BLaER1 treated with 17β-estradiol and CSF1 and Interleukin-3, amounts not matched to agents 10 nM and 100 nM (cell line): ENCODE measurements at regions not wholly inside any gene's neighbourhood (a gene's known extent, or its start where the extent isn't known, plus 50 kb on each side); places are given as distances from the start of the nearest gene placed in this dataset.

Experiments used
- H3K27ac ChIP-seq, 11 experiments: shearing (Covaris generic); formaldehyde crosslinking; 2 replicates each; pipeline ENCODE4 v1.8.1; 2022
- H3K27me3 ChIP-seq, 11 experiments: shearing (Covaris generic); formaldehyde crosslinking; 2 replicates each; pipeline ENCODE4 v1.8.1; 2022
- H3K36me3 ChIP-seq, 11 experiments: shearing (Covaris generic); formaldehyde crosslinking; 2 replicates each; pipeline ENCODE4 v1.8.1; 2022
- H3K4me1 ChIP-seq, 10 experiments: shearing (Covaris generic); formaldehyde crosslinking; 2 replicates each; pipeline ENCODE4 v1.8.1; 2022
- H3K4me2 ChIP-seq, 11 experiments: shearing (Covaris generic); formaldehyde crosslinking; 2 replicates each; pipeline ENCODE4 v1.8.1; 2022
- H3K4me3 ChIP-seq, 10 experiments: shearing (Covaris generic); formaldehyde crosslinking; 2 replicates each; pipeline ENCODE4 v1.8.1; 2022
- H3K9ac ChIP-seq, 11 experiments: shearing (Covaris generic); formaldehyde crosslinking; 2 replicates each; pipeline ENCODE4 v1.8.1; 2022
- H3K9me3 ChIP-seq, 11 experiments: shearing (Covaris generic); formaldehyde crosslinking; replicated peaks in 1 of 11; 2 replicates each; pipeline ENCODE4 v1.8.1; 2022
- H4K20me1 ChIP-seq, 11 experiments: shearing (Covaris generic); formaldehyde crosslinking; 2 replicates each; pipeline ENCODE4 v1.8.1; 2022
- Cebpa-rat ChIP-seq, 11 experiments: shearing (Covaris generic); IDR thresholded peaks; 2 replicates each; pipeline ENCODE4 v1.8.1; 2022

- H3K4me2 ChIP-seq = no peak overlapping the region
- H4K20me1 ChIP-seq = no peaks in the 10 kb centered on the region
- peaks cover 0 to 11% (median 0%) of the 10 kb centered on the region in 11 experiments; a peak in 2 of 22 replicates for H3K9me3 ChIP-seq
- no peaks in the 10 kb centered on the region; a peak in 1 of 20 replicates for H3K4me1 ChIP-seq
- no peaks in the 10 kb centered on the region for H3K27me3 ChIP-seq
- H3K27ac ChIP-seq = no peak overlapping the region
- no peak for TF ChIP-seq Cebpa-rat (IDR thresholded peaks at IDR 0.05)
- no peaks in the 10 kb centered on the region for H3K36me3 ChIP-seq
- H3K4me3 ChIP-seq = no peak overlapping the region
- no peak overlapping the region for H3K9ac ChIP-seq
Observed at GRCh38 chr16:86977076-86977676, 340.0 kb downstream of the C16orf95 start.

- no peak overlapping the region for H3K4me2 ChIP-seq
- H3K9ac ChIP-seq = no peak overlapping the region
- H4K20me1 ChIP-seq = no peaks in the 10 kb centered on the region
- H3K4me1 ChIP-seq = no peaks in the 10 kb centered on the region; a peak in 1 of 20 replicates
- no peak for TF ChIP-seq Cebpa-rat (IDR thresholded peaks at IDR 0.05)
- H3K36me3 ChIP-seq = no peaks in the 10 kb centered on the region
- H3K9me3 ChIP-seq = peaks cover 0 to 10% (median 0%) of the 10 kb centered on the region in 11 experiments; a peak in 2 of 22 replicates
- no peak overlapping the region for H3K27ac ChIP-seq
- no peak overlapping the region for H3K4me3 ChIP-seq
- no peaks in the 10 kb centered on the region for H3K27me3 ChIP-seq
Observed at GRCh38 chr16:86978445-86979030, 338.7 kb downstream of the C16orf95 start.

GRCh38 chr16:86979061-86979460 is 338.1 kb downstream of the C16orf95 start:
- Histone ChIP-seq H3K27me3 (no peaks in the 10 kb centered on the region), H4K20me1 (no peaks in the 10 kb centered on the region), H3K36me3 (no peaks in the 10 kb centered on the region), H3K9ac (no peak overlapping the region), H3K27ac (no peak overlapping the region), H3K4me2 (no peak overlapping the region), H3K4me3 (no peak overlapping the region), H3K9me3 (peaks cover 0 to 4% (median 0%) of the 10 kb centered on the region in 11 experiments; a peak in 2 of 22 replicates), H3K4me1 (no peaks in the 10 kb centered on the region; a peak in 1 of 20 replicates)
- no peak for TF ChIP-seq Cebpa-rat (IDR thresholded peaks at IDR 0.05)

GRCh38 chr16:86979984-86980553 is 337.1 kb downstream of the C16orf95 start:
- TF ChIP-seq Cebpa-rat (IDR thresholded peaks at IDR 0.05) = no peak
- H3K4me1 ChIP-seq = no peaks in the 10 kb centered on the region; a peak in 1 of 20 replicates
- H3K27me3 ChIP-seq = no peaks in the 10 kb centered on the region
- H3K4me3 ChIP-seq = no peak overlapping the region
- H3K36me3 ChIP-seq = no peaks in the 10 kb centered on the region
- H3K27ac ChIP-seq = no peak overlapping the region
- H3K9me3 ChIP-seq = no peaks in the 10 kb centered on the region
- no peak overlapping the region for H3K9ac ChIP-seq
- H4K20me1 ChIP-seq = 0 out of 22 replicates have a peak, but pooled peaks cover 0 to 1% (median 0%) of the 10 kb centered on the region in 11 experiments
- no peak overlapping the region for H3K4me2 ChIP-seq

- Histone ChIP-seq H4K20me1 (0 out of 22 replicates have a peak, but pooled peaks cover 0 to 5% (median 0%) of the 10 kb centered on the region in 11 experiments), H3K4me3 (no peak overlapping the region), H3K9ac (no peak overlapping the region), H3K36me3 (no peaks in the 10 kb centered on the region), H3K9me3 (no peaks in the 10 kb centered on the region), H3K27me3 (no peaks in the 10 kb centered on the region), H3K4me2 (no peak overlapping the region), H3K4me1 (no peaks in the 10 kb centered on the region), H3K27ac (no peak overlapping the region)
- no peak for TF ChIP-seq Cebpa-rat (IDR thresholded peaks at IDR 0.05)
Observed at GRCh38 chr16:86980644-86981043, 336.5 kb downstream of the C16orf95 start.

- Histone ChIP-seq H3K27me3 (no peaks in the 10 kb centered on the region), H3K4me1 (no peaks in the 10 kb centered on the region), H3K36me3 (no peaks in the 10 kb centered on the region), H3K27ac (no peak overlapping the region), H3K4me2 (no peak overlapping the region), H4K20me1 (0 out of 22 replicates have a peak, but pooled peaks cover 0 to 5% (median 0%) of the 10 kb centered on the region in 11 experiments), H3K9me3 (no peaks in the 10 kb centered on the region), H3K4me3 (no peak overlapping the region), H3K9ac (no peak overlapping the region)
- no peak for TF ChIP-seq Cebpa-rat (IDR thresholded peaks at IDR 0.05)
Observed at GRCh38 chr16:86982347-86982596, 334.9 kb downstream of the C16orf95 start.

- H3K4me3 ChIP-seq = no peak overlapping the region
- H3K27me3 ChIP-seq = no peaks in the 10 kb centered on the region
- no peak overlapping the region for H3K4me2 ChIP-seq
- H3K9ac ChIP-seq = no peak overlapping the region
- H4K20me1 ChIP-seq = 0 out of 22 replicates have a peak, but pooled peaks cover 0 to 5% (median 0%) of the 10 kb centered on the region in 11 experiments
- no peak for TF ChIP-seq Cebpa-rat (IDR thresholded peaks at IDR 0.05)
- no peaks in the 10 kb centered on the region for H3K9me3 ChIP-seq
- H3K4me1 ChIP-seq = no peaks in the 10 kb centered on the region
- no peaks in the 10 kb centered on the region for H3K36me3 ChIP-seq
- no peak overlapping the region for H3K27ac ChIP-seq
Observed at GRCh38 chr16:86982912-86983311, 334.3 kb downstream of the C16orf95 start.

- Histone ChIP-seq H3K4me1 (no peaks in the 10 kb centered on the region), H3K27me3 (no peaks in the 10 kb centered on the region), H3K4me2 (no peak overlapping the region), H3K36me3 (no peaks in the 10 kb centered on the region), H4K20me1 (peaks cover 0 to 5% (median 0%) of the 10 kb centered on the region in 11 experiments; a peak in 1 of 22 replicates), H3K9me3 (no peaks in the 10 kb centered on the region), H3K9ac (no peak overlapping the region), H3K27ac (no peak overlapping the region), H3K4me3 (no peak overlapping the region)
- no peak for TF ChIP-seq Cebpa-rat (IDR thresholded peaks at IDR 0.05)
Observed at GRCh38 chr16:86983621-86984020, 333.6 kb downstream of the C16orf95 start.

- no peaks in the 10 kb centered on the region for H3K27me3 ChIP-seq
- H4K20me1 ChIP-seq = peaks cover 0 to 5% (median 0%) of the 10 kb centered on the region in 11 experiments; a peak in 1 of 22 replicates
- H3K4me2 ChIP-seq = no peak overlapping the region
- no peaks in the 10 kb centered on the region for H3K4me1 ChIP-seq
- H3K9me3 ChIP-seq = no peaks in the 10 kb centered on the region
- H3K9ac ChIP-seq = no peak overlapping the region
- H3K27ac ChIP-seq = no peak overlapping the region
- no peak overlapping the region for H3K4me3 ChIP-seq
- no peak for TF ChIP-seq Cebpa-rat (IDR thresholded peaks at IDR 0.05)
- no peaks in the 10 kb centered on the region for H3K36me3 ChIP-seq
Observed at GRCh38 chr16:86984343-86984742, 332.8 kb downstream of the C16orf95 start.
